Neural cell (in vitro differentiated cells): ENCODE measurements at regions not wholly inside any gene's neighbourhood (a gene's known extent, or its start where the extent isn't known, plus 50 kb on each side); places are given as distances from the start of the nearest gene placed in this dataset.

Source experiments
- H2AFZ ChIP-seq: fragments of 200-600, 300-800 bp; sonication (generic), shearing (Covaris generic); 2 replicates; pipeline ENCODE4 v1.6.0; 2014; ENCODE audit warnings: low read depth, mild to moderate bottlenecking, antibody characterized with exemption, low read length, moderate library complexity
- H3F3A ChIP-seq: fragments of 200-600 bp; shearing (Covaris generic); 2 replicates; pipeline ENCODE4 v1.6.1; 2016; ENCODE audit warnings: mild to moderate bottlenecking, moderate library complexity, mixed read lengths, antibody characterized with exemption, low read length; ENCODE audit not compliant: insufficient read depth, poor library complexity, severe bottlenecking
- H3K27ac ChIP-seq: fragments of 200-600, 300-800 bp; sonication (generic), shearing (Covaris generic); 2 replicates; pipeline ENCODE4 v1.5.1; 2014; ENCODE audit warnings: mild to moderate bottlenecking, low read length, moderate library complexity
- H3K27me3 ChIP-seq: fragments of 300-800, 200-600 bp; sonication (generic), shearing (Covaris generic); 2 replicates; pipeline ENCODE4 v1.6.0; 2014; ENCODE audit warnings: mild to moderate bottlenecking, low read depth, low read length, moderate library complexity; ENCODE audit not compliant: insufficient read depth
- H3K36me3 ChIP-seq: fragments of 300-800, 200-600 bp; sonication (generic), shearing (Covaris generic); 2 replicates; pipeline ENCODE4 v1.5.1; 2014; ENCODE audit warnings: mild to moderate bottlenecking, antibody characterized with exemption, low read length, moderate library complexity; ENCODE audit not compliant: insufficient read depth
- H3K4me2 ChIP-seq: fragments of 300-800, 200-600 bp; sonication (generic), shearing (Covaris generic); 2 replicates; pipeline ENCODE4 v1.6.0; 2014; ENCODE audit warnings: mild to moderate bottlenecking, low read length
- H3K4me3 ChIP-seq: fragments of 300-800, 200-600 bp; sonication (generic), shearing (Covaris generic); 2 replicates; pipeline ENCODE4 v1.5.1; 2014; ENCODE audit warnings: mild to moderate bottlenecking, low read length, moderate library complexity
- H3K79me2 ChIP-seq: fragments of 200-600 bp; shearing (Covaris generic); replicated peaks from 2 replicates; pipeline ENCODE4 v1.6.0; 2014; ENCODE audit warnings: mild to moderate bottlenecking, low read length, moderate library complexity; ENCODE audit not compliant: insufficient read depth
- H3K9ac ChIP-seq: fragments of 300-800, 200-600 bp; sonication (generic), shearing (Covaris generic); 2 replicates; pipeline ENCODE4 v1.6.1; 2016; ENCODE audit warnings: mild to moderate bottlenecking, low read length, mixed read lengths
- H3K9me2 ChIP-seq: fragments of 200-600 bp; shearing (Covaris generic); 2 replicates; pipeline ENCODE4 v1.6.1; 2016; ENCODE audit warnings: mild to moderate bottlenecking, low read length, mixed read lengths; ENCODE audit not compliant: insufficient read depth
- H3K9me3 ChIP-seq: fragments of 200-600, 300-800 bp; sonication (generic), shearing (Covaris generic); 2 replicates; pipeline ENCODE4 v1.6.1; 2016; ENCODE audit warnings: mild to moderate bottlenecking, mixed run types, low read length, moderate library complexity, mixed read lengths
- H4K20me1 ChIP-seq: fragments of 200-600 bp; shearing (Covaris generic); 2 replicates; pipeline ENCODE4 v1.6.1; 2016; ENCODE audit warnings: mild to moderate bottlenecking, mixed run types; ENCODE audit not compliant: insufficient read depth
- CTCF ChIP-seq: fragments of 450-650 bp; IDR thresholded peaks from 2 replicates; pipeline ENCODE4 v1.5.1; 2014; ENCODE audit warnings: antibody characterized with exemption, mild to moderate bottlenecking, moderate library complexity; ENCODE audit not compliant: poor library complexity, severe bottlenecking
- EP300 ChIP-seq: fragments of 450-650 bp; conservative IDR thresholded peaks from 2 replicates; pipeline ENCODE4 v1.6.1; 2014; ENCODE audit warnings: antibody characterized with exemption, mild to moderate bottlenecking, moderate library complexity; ENCODE audit not compliant: poor library complexity, severe bottlenecking
- EZH2 ChIP-seq: fragments of 200-600, 300-800 bp; shearing (Covaris generic), sonication (generic); IDR thresholded peaks from 2 replicates; pipeline ENCODE4 v1.6.1; 2014; ENCODE audit warnings: antibody characterized with exemption, low read length, borderline replicate concordance, mild to moderate bottlenecking; ENCODE audit not compliant: insufficient read depth, poor library complexity, severe bottlenecking
- MXI1 ChIP-seq: fragments of 450-650 bp; conservative IDR thresholded peaks from 2 replicates; pipeline ENCODE4 v1.6.1; 2014; ENCODE audit warnings: antibody characterized with exemption, mild to moderate bottlenecking; ENCODE audit not compliant: poor library complexity, severe bottlenecking
- POLR2AphosphoS5 ChIP-seq: IDR thresholded peaks from 2 replicates; pipeline ENCODE4 v1.6.1; 2012
- RAD21 ChIP-seq: fragments of 450-650 bp; conservative IDR thresholded peaks from 2 replicates; pipeline ENCODE4 v1.6.1; 2014; ENCODE audit warnings: antibody characterized with exemption, mild to moderate bottlenecking, moderate library complexity
- REST ChIP-seq: IDR thresholded peaks from 2 replicates; pipeline ENCODE4 v1.6.1; 2012; ENCODE audit warnings: borderline replicate concordance
- SMC3 ChIP-seq: fragments of 450-650 bp; conservative IDR thresholded peaks from 2 replicates; pipeline ENCODE4 v1.6.1; 2014; ENCODE audit warnings: antibody characterized with exemption, mild to moderate bottlenecking, moderate library complexity; ENCODE audit not compliant: poor library complexity
- TAF1 ChIP-seq: IDR thresholded peaks from 2 replicates; pipeline ENCODE4 v1.6.1; 2012; ENCODE audit warnings: low read depth

GRCh38 chr1:14476170-14476955 is 122.1 kb upstream of the KAZN start:
- no peak overlapping the region for H3K27ac ChIP-seq
- H3F3A ChIP-seq = no peaks in the 10 kb centered on the region
- H2AFZ ChIP-seq = no peak overlapping the region
- H3K4me2 ChIP-seq = no peak overlapping the region
- no peaks in the 10 kb centered on the region for H3K36me3 ChIP-seq
- no peaks in the 10 kb centered on the region for H3K9me3 ChIP-seq
- no peaks in the 10 kb centered on the region for H3K27me3 ChIP-seq
- H4K20me1 ChIP-seq = no peaks in the 10 kb centered on the region
- H3K4me3 ChIP-seq = no peak overlapping the region
- TF ChIP-seq MXI1 = no peak
- TF ChIP-seq RAD21 = no peak
- TF ChIP-seq EZH2 = no peak
- no peak for TF ChIP-seq SMC3
- no peak for TF ChIP-seq POLR2AphosphoS5
- no peak for TF ChIP-seq CTCF
- no peak for TF ChIP-seq TAF1
- TF ChIP-seq EP300 = no peak
- TF ChIP-seq REST = no peak
- H3K79me2 ChIP-seq = no peaks in the 10 kb centered on the region
- no peaks in the 10 kb centered on the region for H3K9me2 ChIP-seq
- H3K9ac ChIP-seq = no peak overlapping the region

- Histone ChIP-seq H3K9me3 (no peaks in the 10 kb centered on the region), H4K20me1 (no peaks in the 10 kb centered on the region), H3K27me3 (no peaks in the 10 kb centered on the region), H3K9ac (no peak overlapping the region), H3K4me2 (no peak overlapping the region), H3K9me2 (no peaks in the 10 kb centered on the region), H3K4me3 (no peak overlapping the region), H3F3A (no peaks in the 10 kb centered on the region), H3K79me2 (no peaks in the 10 kb centered on the region), H3K36me3 (no peaks in the 10 kb centered on the region), H3K27ac (no peak overlapping the region), H2AFZ (no peak overlapping the region)
- no peak for TF ChIP-seq CTCF
- no peak for TF ChIP-seq POLR2AphosphoS5
- no peak for TF ChIP-seq REST
- no peak for TF ChIP-seq EZH2
- no peak for TF ChIP-seq RAD21
- no peak for TF ChIP-seq MXI1
- TF ChIP-seq EP300 = no peak
- TF ChIP-seq TAF1 = no peak
- no peak for TF ChIP-seq SMC3
Measured at GRCh38 chr1:14478120-14478519, 120.4 kb upstream of the KAZN start.
